Fibroblast of lung (primary cell): ENCODE measurements at regions not wholly inside any gene's neighbourhood (a gene's known extent, or its start where the extent isn't known, plus 50 kb on each side); places are given as distances from the start of the nearest gene placed in this dataset.
A peak's percentile ranks its signal among the peaks of the same experiment; 100 is the strongest.

Experiments
- DNase-seq, 2 donors: peaks; one replicate each; pipeline versions ENCODE4 v3.0.0 to v3.0.0-alpha.2; 2010; ENCODE audit warnings: low read depth in 2 of 2
- H2AFZ ChIP-seq: 2 replicates; pipeline ENCODE4 v1.5.1; 2012; ENCODE audit warnings: low read length, control low read depth, inconsistent platforms
- H3K27ac ChIP-seq: 2 replicates; pipeline ENCODE4 v1.5.1; 2011; ENCODE audit warnings: low read length, control low read depth; ENCODE audit not compliant: insufficient read depth
- H3K27me3 ChIP-seq: 2 replicates; pipeline ENCODE4 v1.5.1; 2011; ENCODE audit warnings: mild to moderate bottlenecking, low read length; ENCODE audit not compliant: control insufficient read depth, insufficient read depth
- H3K36me3 ChIP-seq: 2 replicates; pipeline ENCODE4 v1.5.1; 2011; ENCODE audit warnings: low read length; ENCODE audit not compliant: control insufficient read depth, insufficient read depth
- H3K4me1 ChIP-seq: 2 replicates; pipeline ENCODE4 v1.5.1; 2011; ENCODE audit warnings: low read length; ENCODE audit not compliant: control insufficient read depth, insufficient read depth; ENCODE audit errors: extremely low read depth
- H3K4me2 ChIP-seq: 2 replicates; pipeline ENCODE4 v1.5.1; 2011; ENCODE audit warnings: low read length, control low read depth; ENCODE audit not compliant: insufficient read depth; ENCODE audit errors: extremely low read depth
- H3K4me3 ChIP-seq, 4 experiments: fragments of 200-600 bp in 1 of 4; sonication (generic) in 1 of 4; replicated peaks in 1 of 4; 2 replicates each; pipeline ENCODE4 v1.5.1; 2011 to 2016; ENCODE audit warnings: low read length in 4 of 4, low read depth in 3 of 4, mild to moderate bottlenecking in 3 of 4, control low read depth in 2 of 4, inconsistent platforms in 1 of 4, mixed read lengths in 1 of 4; ENCODE audit not compliant: insufficient read depth in 1 of 4; ENCODE audit errors: control extremely low read depth in 1 of 4
- H3K79me2 ChIP-seq: 2 replicates; pipeline ENCODE4 v1.5.1; 2012; ENCODE audit warnings: mild to moderate bottlenecking, low read length, inconsistent platforms; ENCODE audit not compliant: control insufficient read depth, insufficient read depth
- H3K9ac ChIP-seq: 2 replicates; pipeline ENCODE4 v1.5.1; 2011; ENCODE audit warnings: mild to moderate bottlenecking, low read length, control low read depth; ENCODE audit not compliant: insufficient read depth
- H3K9me3 ChIP-seq: 2 replicates; pipeline ENCODE4 v1.5.1; 2012; ENCODE audit warnings: low read depth, low read length; ENCODE audit not compliant: control insufficient read depth, insufficient read depth
- H4K20me1 ChIP-seq: 2 replicates; pipeline ENCODE4 v1.5.1; 2011; ENCODE audit warnings: low read length; ENCODE audit not compliant: control insufficient read depth, insufficient read depth; ENCODE audit errors: extremely low read depth
- EZH2 ChIP-seq: IDR thresholded peaks from 2 replicates; pipeline ENCODE4 v1.5.1; 2012; ENCODE audit warnings: low read length, control low read depth, mild to moderate bottlenecking; ENCODE audit errors: missing control alignments
- TF ChIP-seq, protein P1 (sequence below), 2 donors: IDR thresholded peaks in 1 of 2; conservative IDR thresholded peaks in 1 of 2; 1 replicate in 1 of 2; 2 replicates in 1 of 2; pipeline ENCODE4 v1.5.1; 2011 to 2012; ENCODE audit warnings: low read length in 2 of 2, control low read depth in 1 of 2, inconsistent platforms in 1 of 2, low read depth in 1 of 2, mild to moderate bottlenecking in 1 of 2

DNA sequence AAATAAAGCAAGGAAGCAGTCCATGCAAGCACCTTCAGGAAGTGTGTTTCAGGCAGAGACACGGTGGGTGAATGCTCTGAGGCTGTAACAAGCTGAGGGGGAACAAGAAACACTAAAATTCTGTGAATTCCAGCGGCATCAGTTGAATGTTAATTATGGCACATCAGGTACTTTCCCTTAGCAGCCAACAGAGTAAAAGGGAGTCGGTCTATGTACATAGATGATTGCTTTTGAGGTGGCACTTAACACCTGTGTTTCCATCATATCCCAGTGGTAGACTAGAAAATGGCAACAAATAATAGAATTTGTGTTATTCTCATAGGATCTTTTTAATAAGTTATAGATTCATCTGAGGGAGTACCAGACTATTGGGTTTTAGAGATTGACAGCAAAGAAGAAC, 481.0 kb upstream of the KLF6 start:
- no peaks in the 10 kb centered on the region for H3K9me3 ChIP-seq

DNA sequence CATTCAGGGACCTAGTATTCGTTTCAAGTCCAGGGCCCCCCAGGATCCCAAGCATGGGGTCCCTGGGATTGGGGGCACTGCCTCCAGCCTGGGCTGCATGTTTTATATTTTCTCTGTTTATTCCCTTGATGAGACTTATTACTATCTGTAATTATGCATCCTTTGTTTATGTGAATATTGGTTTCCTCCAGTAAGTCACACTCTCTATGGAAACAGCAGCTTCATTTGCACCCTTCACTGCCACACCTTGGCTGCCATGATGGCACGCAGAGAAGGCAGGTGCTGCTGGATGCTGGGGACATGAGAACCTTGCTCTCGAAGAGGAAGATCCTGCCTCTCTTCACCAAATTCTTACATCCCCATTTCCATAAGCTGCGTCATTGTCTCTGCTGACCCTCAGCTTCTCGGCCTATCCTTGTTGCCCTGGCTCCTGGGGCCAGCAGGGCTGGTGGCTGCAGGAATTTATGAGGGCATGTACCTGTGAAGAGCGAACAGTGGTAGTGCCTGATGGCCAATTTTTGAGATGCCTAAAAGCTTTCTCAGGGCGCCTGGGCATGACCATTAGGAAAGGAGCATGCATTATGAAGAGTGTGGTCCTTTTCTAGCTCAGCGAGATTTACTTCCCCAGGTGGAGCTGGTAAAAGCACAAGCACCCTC, 479.3 kb upstream of the KLF6 start:
- TF ChIP-seq, protein P1, sequence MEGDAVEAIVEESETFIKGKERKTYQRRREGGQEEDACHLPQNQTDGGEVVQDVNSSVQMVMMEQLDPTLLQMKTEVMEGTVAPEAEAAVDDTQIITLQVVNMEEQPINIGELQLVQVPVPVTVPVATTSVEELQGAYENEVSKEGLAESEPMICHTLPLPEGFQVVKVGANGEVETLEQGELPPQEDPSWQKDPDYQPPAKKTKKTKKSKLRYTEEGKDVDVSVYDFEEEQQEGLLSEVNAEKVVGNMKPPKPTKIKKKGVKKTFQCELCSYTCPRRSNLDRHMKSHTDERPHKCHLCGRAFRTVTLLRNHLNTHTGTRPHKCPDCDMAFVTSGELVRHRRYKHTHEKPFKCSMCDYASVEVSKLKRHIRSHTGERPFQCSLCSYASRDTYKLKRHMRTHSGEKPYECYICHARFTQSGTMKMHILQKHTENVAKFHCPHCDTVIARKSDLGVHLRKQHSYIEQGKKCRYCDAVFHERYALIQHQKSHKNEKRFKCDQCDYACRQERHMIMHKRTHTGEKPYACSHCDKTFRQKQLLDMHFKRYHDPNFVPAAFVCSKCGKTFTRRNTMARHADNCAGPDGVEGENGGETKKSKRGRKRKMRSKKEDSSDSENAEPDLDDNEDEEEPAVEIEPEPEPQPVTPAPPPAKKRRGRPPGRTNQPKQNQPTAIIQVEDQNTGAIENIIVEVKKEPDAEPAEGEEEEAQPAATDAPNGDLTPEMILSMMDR (conservative IDR thresholded peaks at IDR 0.05 in 1 of 2, IDR thresholded peaks at IDR 0.05 in 1 of 2; ENCODE audit: low read depth in 1 of 2, low read length in 2 of 2) = no peak
- no peak for TF ChIP-seq EZH2
- no peak overlapping the region for H2AFZ ChIP-seq
- H3K4me1 ChIP-seq = peaks cover 17% of the 10 kb centered on the region
- no peak overlapping the region for H3K4me2 ChIP-seq
- no peak overlapping the region for H3K27ac ChIP-seq
- no peak overlapping the region for H3K4me3 ChIP-seq
- no peaks in the 10 kb centered on the region for H3K9me3 ChIP-seq
- H3K79me2 ChIP-seq = no peaks in the 10 kb centered on the region
- no peaks in the 10 kb centered on the region for H4K20me1 ChIP-seq
- H3K9ac ChIP-seq = no peak overlapping the region
- no peaks in the 10 kb centered on the region for H3K27me3 ChIP-seq
- no peak for DNase-seq
- no peaks in the 10 kb centered on the region for H3K36me3 ChIP-seq

More for the DNA sequence above, 481.0 kb upstream of the KLF6 start:
- H2AFZ ChIP-seq = no peak overlapping the region
- TF ChIP-seq, protein P1 (conservative IDR thresholded peaks at IDR 0.05 in 1 of 2, IDR thresholded peaks at IDR 0.05 in 1 of 2; ENCODE audit: low read depth in 1 of 2, low read length in 2 of 2) = no peak
- TF ChIP-seq EZH2 = no peak
- DNase-seq = no peak
- H3K27me3 ChIP-seq = no peaks in the 10 kb centered on the region
- H3K9ac ChIP-seq = no peak overlapping the region
- H4K20me1 ChIP-seq = no peaks in the 10 kb centered on the region
- H3K4me1 ChIP-seq = peaks cover 14% of the 10 kb centered on the region
- no peak overlapping the region for H3K4me2 ChIP-seq
- no peak overlapping the region for H3K27ac ChIP-seq
- H3K36me3 ChIP-seq = no peaks in the 10 kb centered on the region
- no peak overlapping the region for H3K4me3 ChIP-seq
- H3K79me2 ChIP-seq = no peaks in the 10 kb centered on the region

DNA sequence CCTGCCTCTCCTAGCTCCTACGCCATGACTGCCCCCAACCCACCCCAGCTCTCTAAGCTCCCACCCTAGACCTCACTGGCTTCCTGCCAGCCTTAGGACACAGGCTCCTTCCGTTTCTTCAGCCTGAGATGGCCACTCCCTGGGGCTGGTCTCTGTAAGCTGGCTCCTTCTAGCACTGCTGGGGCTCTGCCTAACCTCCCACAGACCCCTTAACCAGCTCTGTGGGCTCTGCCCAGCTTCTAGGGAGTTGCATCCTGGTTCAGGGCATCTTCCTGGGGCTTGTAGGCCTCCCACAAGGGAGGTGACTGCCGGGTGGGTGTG, 478.6 kb upstream of the KLF6 start:
- no peak overlapping the region for H3K4me2 ChIP-seq
- no peak for TF ChIP-seq EZH2
- TF ChIP-seq, protein P1 (conservative IDR thresholded peaks at IDR 0.05 in 1 of 2, IDR thresholded peaks at IDR 0.05 in 1 of 2; ENCODE audit: low read depth in 1 of 2, low read length in 2 of 2) = no peak
- no peak overlapping the region for H3K27ac ChIP-seq
- H3K27me3 ChIP-seq = no peaks in the 10 kb centered on the region
- H2AFZ ChIP-seq = peak overlapping the region; percentile 57
- H3K9ac ChIP-seq = no peak overlapping the region
- no peak for DNase-seq
- H3K36me3 ChIP-seq = no peaks in the 10 kb centered on the region
- H3K4me3 ChIP-seq = no peak overlapping the region
- H3K4me1 ChIP-seq = peaks cover 17% of the 10 kb centered on the region
- H3K9me3 ChIP-seq = no peaks in the 10 kb centered on the region
- no peaks in the 10 kb centered on the region for H4K20me1 ChIP-seq
- H3K79me2 ChIP-seq = no peaks in the 10 kb centered on the region
